ENCODE measurements at regions not wholly inside any gene's neighbourhood (a gene's known extent, or its start where the extent isn't known, plus 50 kb on each side); places are given as distances from the start of the nearest gene placed in this dataset.

DNA sequence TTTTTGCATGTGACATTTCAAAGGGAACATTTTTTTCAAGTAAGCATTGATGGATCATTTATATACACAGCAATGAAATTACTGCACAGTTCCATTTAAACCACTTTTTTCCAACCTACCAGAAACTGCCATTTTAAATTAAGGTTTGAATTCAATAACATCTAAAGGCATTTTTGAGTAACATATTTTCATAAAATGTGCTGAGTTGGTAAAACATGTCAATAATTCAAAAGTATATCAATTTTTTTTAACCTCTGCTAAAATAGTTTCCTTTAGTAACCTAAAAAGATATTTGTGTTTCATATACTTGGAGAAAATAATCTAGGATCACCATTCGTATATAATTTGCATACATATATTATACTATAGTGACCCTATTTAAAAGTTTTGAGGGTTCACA, 355.1 kb upstream of the KCNMB2 start:
- no peak for TF ChIP-seq POLR2A (IDR thresholded peaks at IDR 0.05; ENCODE audit: low read depth, low read length)
- no peak for TF ChIP-seq POLR2AphosphoS5 (IDR thresholded peaks at IDR 0.05; ENCODE audit: low read depth, low read length)
